CD4-positive, alpha-beta T cell treated with Interferon alpha-2 for 1 hour (primary cell): ENCODE measurements at regions not wholly inside any gene's neighbourhood (a gene's known extent, or its start where the extent isn't known, plus 50 kb on each side); places are given as distances from the start of the nearest gene placed in this dataset.

Source experiments
- DNase-seq, 2 donors: peaks; one replicate each; pipeline ENCODE4 v3.0.0-alpha.2; 2020 to 2022

DNA sequence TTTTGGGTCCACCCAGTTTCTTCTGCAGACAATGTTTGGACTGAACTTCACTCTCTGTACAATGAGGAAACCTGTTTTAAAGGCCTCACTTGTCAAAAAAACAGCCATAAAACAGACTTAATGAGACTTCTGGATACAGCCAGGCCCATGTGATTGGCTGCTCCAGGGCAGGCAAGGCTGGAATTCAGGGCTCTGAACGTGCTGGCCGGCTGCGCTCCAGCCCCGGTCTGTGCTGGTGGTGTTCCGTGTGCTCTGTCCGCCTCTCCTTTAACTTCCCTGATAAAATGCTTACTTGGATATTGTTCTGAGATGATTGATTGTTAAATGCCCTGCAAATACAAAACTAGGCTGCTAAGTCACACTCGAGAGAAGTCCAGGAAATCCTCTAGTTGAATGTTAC is 131.2 kb upstream of the KLF4 start:
- DNase-seq = no peak

DNA sequence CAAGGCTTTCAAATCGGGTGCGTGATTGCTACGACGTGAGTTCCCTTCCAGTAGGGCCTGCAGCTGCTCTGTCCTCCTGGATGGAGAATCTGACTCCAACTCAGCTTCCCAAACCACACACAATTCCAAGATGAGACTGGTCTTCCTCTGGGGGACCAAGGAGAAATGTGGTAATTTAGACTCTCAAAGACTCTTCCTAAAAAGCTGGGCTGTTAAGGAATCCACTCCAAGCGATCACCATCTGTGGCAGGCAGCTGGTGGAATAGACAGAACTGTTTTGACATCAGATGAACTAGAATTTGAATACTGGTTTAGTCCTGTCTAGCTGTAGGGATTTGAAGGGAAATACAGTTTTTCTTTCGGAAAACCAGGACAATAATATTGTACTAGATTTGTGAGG is 130.7 kb upstream of the KLF4 start:
- DNase-seq = no peak

GRCh38 chr9:107615321-107615720 is 125.8 kb upstream of the KLF4 start:
- DNase-seq = peak in 1 of 2 donors; percentile 5

- no peak for DNase-seq
Observed at GRCh38 chr9:107614765-107615164, 125.2 kb upstream of the KLF4 start.

DNA sequence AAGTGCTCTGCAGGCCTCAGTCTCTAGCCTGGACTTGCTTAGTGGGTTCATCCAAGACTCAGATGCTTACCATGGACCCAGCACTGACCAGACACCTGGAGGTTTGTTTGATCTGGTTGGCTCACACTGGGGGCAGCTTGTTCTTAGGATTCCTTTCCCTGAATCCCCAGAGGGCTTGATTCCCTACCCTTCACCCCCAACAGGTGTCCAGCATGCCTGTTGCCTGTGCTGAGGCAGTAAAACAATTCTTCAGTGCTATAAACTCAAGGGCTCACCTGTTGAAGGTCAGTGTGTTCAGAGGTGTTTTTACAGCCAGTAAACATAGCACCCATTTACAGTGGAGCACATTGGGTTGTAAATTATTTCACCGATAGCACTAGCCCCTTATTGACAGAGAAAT is 123.8 kb upstream of the KLF4 start:
- no peak for DNase-seq

DNA sequence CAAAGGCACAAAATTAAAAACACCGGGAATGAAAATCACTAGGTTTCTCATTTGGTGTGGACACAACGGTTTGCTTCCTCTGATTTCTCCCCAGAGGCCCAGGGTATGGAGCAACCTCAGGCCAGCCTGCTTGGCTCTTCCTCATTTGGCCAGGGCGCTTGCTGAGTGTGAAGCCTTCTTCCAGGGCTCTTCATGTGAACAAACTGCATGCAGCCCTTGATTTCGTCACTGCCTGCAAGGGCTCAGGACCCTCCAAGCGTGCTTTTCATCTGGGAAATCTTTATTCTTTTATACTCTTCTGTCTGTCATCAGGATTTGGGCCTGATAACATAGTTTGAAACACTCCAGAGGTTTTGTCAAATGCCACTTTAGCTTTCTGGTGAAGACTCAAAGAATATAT is 122.6 kb upstream of the KLF4 start:
- peak; percentile 7 to 61 for DNase-seq

DNA sequence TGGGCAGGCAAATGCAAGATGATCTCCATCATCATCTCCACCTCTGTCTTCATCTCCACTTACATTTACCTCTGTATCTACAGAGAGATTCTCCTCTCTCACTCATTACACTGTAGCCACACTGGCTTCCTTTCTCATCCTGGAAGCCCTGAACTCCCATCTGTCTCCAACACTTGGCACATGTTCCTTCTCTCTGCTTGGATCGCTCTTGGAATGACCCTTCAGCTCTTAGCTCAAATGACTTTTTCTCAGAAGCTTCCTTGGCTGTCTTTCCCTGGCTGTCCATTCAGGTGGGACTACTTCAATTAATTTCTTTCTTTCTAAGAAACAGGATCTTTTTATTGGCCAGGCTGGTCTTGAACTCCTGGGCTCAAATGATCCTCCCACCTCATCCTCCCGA is 120.0 kb upstream of the KLF4 start:
- no peak for DNase-seq

GRCh38 chr9:107606149-107606790 is 116.7 kb upstream of the KLF4 start:
- no peak for DNase-seq

DNA sequence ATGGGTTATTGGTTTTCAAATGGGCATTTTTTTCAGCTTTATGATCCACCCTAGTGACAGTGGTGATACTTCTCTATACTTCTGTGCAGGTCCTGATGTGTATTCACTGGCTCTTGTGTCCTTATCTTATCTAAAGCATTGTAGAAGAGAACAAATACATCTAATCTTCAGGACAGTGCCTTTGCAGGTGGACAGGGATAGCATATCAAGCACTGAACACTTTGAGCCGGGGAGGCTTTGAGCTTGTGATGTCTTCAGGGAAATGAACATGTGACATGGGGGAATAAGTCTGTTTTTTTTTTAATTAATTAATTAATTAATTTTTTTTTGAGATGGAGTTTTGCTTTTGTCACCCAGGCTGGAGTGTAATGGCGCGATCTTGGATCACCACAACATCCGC is 115.5 kb upstream of the KLF4 start:
- DNase-seq = no peak

DNA sequence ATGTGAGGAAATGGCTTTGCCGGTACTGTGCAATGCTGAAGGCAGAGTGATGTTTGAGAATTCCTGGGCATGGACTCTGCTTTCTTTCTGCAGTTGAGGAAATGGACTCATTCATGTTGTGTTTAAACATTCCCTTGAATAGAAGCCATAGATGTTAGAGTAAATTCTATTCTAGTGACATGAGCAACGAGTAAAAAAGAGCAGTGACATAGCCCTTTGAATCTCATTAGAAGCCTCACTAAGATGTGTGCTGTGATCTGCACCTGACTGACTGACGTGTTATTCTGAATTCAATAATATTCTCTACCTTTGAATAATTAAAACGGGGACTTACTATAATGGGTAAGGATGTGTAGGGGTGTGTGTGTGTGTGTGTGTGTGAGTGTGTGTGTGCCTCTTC is 113.7 kb upstream of the KLF4 start:
- no peak for DNase-seq

DNA sequence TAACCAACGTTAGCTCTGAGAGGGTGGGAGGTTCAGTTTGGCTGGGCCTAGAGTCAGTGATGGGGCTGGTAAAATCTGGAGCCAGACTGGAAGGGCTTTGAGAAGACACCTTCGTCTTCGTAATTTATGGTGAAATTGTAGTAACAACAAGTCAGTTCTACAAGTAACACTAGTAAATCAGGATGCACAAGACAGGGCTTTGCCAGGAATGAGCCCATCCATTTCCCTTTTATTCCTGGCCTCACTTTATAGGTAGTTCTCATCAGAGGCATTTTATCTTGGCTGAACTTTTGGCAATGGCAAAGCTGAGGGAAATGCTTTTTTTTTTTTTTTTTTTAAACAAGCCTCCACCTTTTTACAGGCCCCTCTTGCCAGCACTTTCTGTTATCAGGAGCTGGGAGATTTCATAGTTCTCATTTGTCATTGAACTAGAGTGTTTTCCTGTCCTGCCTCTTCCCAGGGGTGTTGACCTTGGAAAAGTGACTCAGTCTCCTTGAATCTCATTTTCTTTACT is 110.5 kb upstream of the KLF4 start:
- DNase-seq = no peak

GRCh38 chr9:107597743-107598217 is 108.2 kb upstream of the KLF4 start:
- DNase-seq = no peak

GRCh38 chr9:107594908-107595530 is 105.5 kb upstream of the KLF4 start:
- no peak for DNase-seq

GRCh38 chr9:107593224-107593870 is 103.8 kb upstream of the KLF4 start:
- no peak for DNase-seq

- no peak for DNase-seq
Observed at GRCh38 chr9:107592424-107592823, 102.9 kb upstream of the KLF4 start.

- no peak for DNase-seq
Observed at GRCh38 chr9:107591781-107592180, 102.2 kb upstream of the KLF4 start.

- no peak for DNase-seq
Observed at GRCh38 chr9:107588393-107588792, 98.8 kb upstream of the KLF4 start.

DNA sequence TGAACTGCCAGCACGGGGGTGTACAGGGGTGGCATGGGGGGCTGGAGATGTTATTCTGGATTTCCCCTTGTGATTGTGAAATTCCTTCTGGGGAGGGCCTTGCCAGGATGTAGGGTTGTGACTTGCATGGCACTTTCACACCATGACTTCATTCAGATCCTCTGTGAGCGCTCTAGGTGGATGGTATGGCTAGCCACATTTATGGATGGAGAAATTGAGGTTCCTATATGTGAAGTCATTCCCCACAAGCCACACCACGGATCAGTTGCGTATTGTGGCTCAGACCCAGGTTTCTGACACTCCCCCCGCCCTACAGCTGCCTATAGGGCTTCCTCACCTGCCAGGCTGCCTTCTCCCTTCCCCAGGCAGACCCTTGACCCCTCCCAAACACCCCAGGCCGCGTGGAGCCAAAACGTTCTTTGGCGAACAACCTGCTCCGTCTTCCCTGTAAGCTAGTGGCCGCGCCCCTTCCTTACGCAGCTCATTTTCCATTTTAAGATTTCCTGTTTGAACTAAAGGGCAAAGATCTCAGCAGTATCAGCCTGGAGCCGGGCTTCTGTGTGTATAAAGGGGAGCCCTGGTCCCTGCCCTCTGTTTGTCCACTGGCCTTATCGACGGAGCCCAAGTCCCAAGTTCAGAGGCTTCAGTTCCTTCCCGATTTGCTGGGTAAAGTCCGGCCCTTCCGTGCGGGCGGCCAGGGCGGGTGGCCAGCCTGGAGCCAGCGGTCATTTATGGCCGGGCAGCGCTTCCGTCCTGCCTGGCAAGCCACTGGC is 97.8 kb upstream of the KLF4 start:
- peak in 1 of 2 donors; percentile 2 for DNase-seq

DNA sequence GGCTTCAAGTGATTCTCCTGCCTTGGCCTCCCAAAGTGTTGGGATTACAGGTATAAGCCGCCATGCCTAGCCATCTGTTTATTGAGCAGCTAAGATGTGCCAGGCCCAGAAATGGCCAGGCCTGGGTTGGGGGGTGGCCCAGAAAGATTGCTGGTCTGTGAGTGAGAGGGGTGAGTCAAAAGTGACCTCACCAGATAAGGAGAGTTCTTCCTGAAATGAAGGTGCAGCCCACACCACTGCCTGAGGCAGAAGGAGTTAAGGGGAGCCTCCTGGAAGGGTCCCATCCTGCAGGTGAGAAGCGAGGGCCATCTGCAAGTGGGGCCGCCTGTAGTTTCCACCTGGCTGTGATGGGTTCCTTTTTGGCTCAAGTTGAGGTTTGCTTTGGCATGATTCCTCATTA is 96.9 kb upstream of the KLF4 start:
- DNase-seq = no peak

DNA sequence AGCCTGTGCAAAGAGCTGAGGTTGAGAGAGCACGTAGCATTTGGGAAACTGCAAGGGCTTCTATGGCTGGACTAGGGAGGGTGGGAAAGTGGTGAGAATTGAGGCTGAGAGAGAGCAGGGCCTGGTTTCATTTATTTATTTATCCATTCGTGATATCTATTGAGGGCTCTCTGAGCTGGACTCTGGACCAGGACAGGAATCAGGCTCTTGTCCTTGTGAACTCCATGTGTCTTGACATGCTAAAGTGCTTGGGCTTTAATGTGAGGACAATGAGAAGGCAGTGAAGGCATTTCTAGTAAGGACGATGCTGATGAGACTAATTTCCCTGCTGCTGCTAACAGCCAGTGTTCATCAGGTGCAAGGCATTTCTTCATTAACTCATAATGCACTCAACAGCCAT is 95.9 kb upstream of the KLF4 start:
- no peak for DNase-seq

- DNase-seq = no peak
Observed at GRCh38 chr9:107584944-107585343, 95.4 kb upstream of the KLF4 start.

DNA sequence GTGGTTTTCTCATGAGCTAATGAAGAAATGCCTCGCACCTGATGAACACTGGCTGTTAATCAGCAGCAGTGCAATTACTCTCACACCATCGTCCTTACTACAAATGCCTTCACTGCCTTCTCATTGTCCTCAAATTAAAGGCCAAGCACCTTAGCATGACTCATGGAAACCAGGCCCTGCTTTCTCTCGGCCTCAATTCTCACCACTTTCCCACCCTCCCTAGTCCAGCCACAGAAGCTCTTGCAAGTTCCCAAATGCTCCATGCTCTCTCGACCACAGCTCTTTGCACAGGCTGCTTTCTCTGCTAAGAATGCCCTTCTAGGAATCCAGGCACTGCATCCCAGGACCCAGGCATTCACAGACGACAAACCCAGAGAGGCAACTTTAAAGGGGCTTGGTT is 94.6 kb upstream of the KLF4 start:
- no peak for DNase-seq

GRCh38 chr9:107577140-107577776 is 87.7 kb upstream of the KLF4 start:
- no peak for DNase-seq
